ENCODE measurements at regions not wholly inside any gene's neighbourhood (a gene's known extent, or its start where the extent isn't known, plus 50 kb on each side); places are given as distances from the start of the nearest gene placed in this dataset.

GRCh38 chr12:66976526-66976925, 292.6 kb upstream of the CAND1 start:
- no peak for TF ChIP-seq CTCF (IDR thresholded peaks at IDR 0.05; ENCODE audit: borderline replicate concordance, insufficient read depth, low read depth, low read length)
- no peak overlapping the region for H3K4me3 ChIP-seq (ENCODE audit: low read depth, low read length)

GRCh38 chr12:66978802-66979201, 290.4 kb upstream of the CAND1 start:
- no peak for TF ChIP-seq CTCF (IDR thresholded peaks at IDR 0.05; ENCODE audit: borderline replicate concordance, insufficient read depth, low read depth, low read length)
- no peak overlapping the region for H3K4me3 ChIP-seq (ENCODE audit: low read depth, low read length)

- no peak for TF ChIP-seq CTCF (IDR thresholded peaks at IDR 0.05; ENCODE audit: borderline replicate concordance, insufficient read depth, low read depth, low read length)
- no peak overlapping the region for H3K4me3 ChIP-seq (ENCODE audit: low read depth, low read length)
These were observed 289.9 kb upstream of the CAND1 start for GRCh38 chr12:66979251-66979650.

GRCh38 chr12:66984077-66984476, 285.1 kb upstream of the CAND1 start:
- no peak overlapping the region for H3K4me3 ChIP-seq (ENCODE audit: low read depth, low read length)
- TF ChIP-seq CTCF (IDR thresholded peaks at IDR 0.05; ENCODE audit: borderline replicate concordance, insufficient read depth, low read depth, low read length) = no peak

- TF ChIP-seq CTCF (IDR thresholded peaks at IDR 0.05; ENCODE audit: borderline replicate concordance, insufficient read depth, low read depth, low read length) = no peak
- H3K4me3 ChIP-seq (ENCODE audit: low read depth, low read length) = no peak overlapping the region
These were observed 284.2 kb upstream of the CAND1 start for GRCh38 chr12:66984962-66985361.

GRCh38 chr12:66999141-66999540, 270.0 kb upstream of the CAND1 start:
- H3K4me3 ChIP-seq (ENCODE audit: low read depth, low read length) = no peak overlapping the region
- no peak for TF ChIP-seq CTCF (IDR thresholded peaks at IDR 0.05; ENCODE audit: borderline replicate concordance, insufficient read depth, low read depth, low read length)

- TF ChIP-seq CTCF (IDR thresholded peaks at IDR 0.05; ENCODE audit: borderline replicate concordance, insufficient read depth, low read depth, low read length) = no peak
- no peak overlapping the region for H3K4me3 ChIP-seq (ENCODE audit: low read depth, low read length)
These were observed 267.9 kb upstream of the CAND1 start for GRCh38 chr12:67001251-67001650.

Measured in GM12875 (cell line).